HFF-Myc (cell line): ENCODE measurements at regions not wholly inside any gene's neighbourhood (a gene's known extent, or its start where the extent isn't known, plus 50 kb on each side); places are given as distances from the start of the nearest gene placed in this dataset.

ENCODE experiments used
- DNase-seq: peaks from one replicate; pipeline ENCODE4 v3.0.0-alpha.2; 2011; ENCODE audit warnings: low read depth; ENCODE audit errors: extremely low read depth
- H3K4me3 ChIP-seq: replicated peaks from 2 replicates; pipeline ENCODE4 v1.5.1; 2011; ENCODE audit warnings: low read depth, mild to moderate bottlenecking, control low read depth, low read length
- CTCF ChIP-seq: IDR thresholded peaks from 2 replicates; pipeline ENCODE4 v1.5.1; 2012; ENCODE audit warnings: mild to moderate bottlenecking, low read depth, low read length, control low read depth; ENCODE audit errors: missing control alignments

- no peak for DNase-seq
- TF ChIP-seq CTCF = no peak
- no peak overlapping the region for H3K4me3 ChIP-seq
These were observed 181.7 kb upstream of the GDF10 start for GRCh38 chr10:47118326-47118725.

- no peak for DNase-seq
These were observed 178.7 kb upstream of the GDF10 start for GRCh38 chr10:47121336-47121735.

DNA sequence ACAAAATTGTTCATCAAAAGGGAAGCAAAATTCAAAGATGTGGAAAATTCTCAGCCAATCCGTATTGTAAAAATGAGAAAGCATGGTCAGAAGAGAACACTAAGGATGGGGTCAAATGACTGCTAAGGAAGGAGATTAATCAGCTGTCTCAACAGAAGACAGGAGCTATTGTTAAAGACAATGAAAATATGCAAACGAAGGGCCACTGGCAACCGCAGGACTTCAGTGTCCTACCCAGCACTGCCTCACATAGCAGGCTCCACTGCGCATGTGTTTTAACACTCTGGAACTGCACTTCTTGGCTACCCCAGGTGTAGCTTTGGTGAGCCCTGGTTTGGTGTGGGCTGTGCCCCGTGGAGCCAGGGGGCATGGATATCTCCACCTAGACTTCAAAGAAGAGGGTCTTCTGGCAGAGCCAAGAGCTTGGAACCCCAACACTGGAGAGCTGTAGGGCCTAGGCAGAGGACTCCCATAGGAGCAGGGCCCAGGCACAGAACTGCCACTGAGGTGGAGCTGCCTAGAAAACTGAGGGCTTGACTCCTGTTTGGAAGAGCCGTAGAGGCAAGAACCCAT, 176.2 kb upstream of the GDF10 start:
- H3K4me3 ChIP-seq = no peak overlapping the region
- TF ChIP-seq CTCF = no peak
- no peak for DNase-seq

More at GRCh38 chr10:47121336-47121735, 178.7 kb upstream of the GDF10 start:
- no peak overlapping the region for H3K4me3 ChIP-seq
- TF ChIP-seq CTCF = no peak

GRCh38 chr10:47127188-47127785, 172.7 kb upstream of the GDF10 start:
- H3K4me3 ChIP-seq = no peak overlapping the region
- DNase-seq = no peak
- no peak for TF ChIP-seq CTCF

- DNase-seq = no peak
- H3K4me3 ChIP-seq = no peak overlapping the region
- no peak for TF ChIP-seq CTCF
These were observed 169.5 kb upstream of the GDF10 start for GRCh38 chr10:47130491-47130890.

- TF ChIP-seq CTCF = no peak
- H3K4me3 ChIP-seq = no peak overlapping the region
- no peak for DNase-seq
These were observed 166.0 kb upstream of the GDF10 start for GRCh38 chr10:47133871-47134570.

DNA sequence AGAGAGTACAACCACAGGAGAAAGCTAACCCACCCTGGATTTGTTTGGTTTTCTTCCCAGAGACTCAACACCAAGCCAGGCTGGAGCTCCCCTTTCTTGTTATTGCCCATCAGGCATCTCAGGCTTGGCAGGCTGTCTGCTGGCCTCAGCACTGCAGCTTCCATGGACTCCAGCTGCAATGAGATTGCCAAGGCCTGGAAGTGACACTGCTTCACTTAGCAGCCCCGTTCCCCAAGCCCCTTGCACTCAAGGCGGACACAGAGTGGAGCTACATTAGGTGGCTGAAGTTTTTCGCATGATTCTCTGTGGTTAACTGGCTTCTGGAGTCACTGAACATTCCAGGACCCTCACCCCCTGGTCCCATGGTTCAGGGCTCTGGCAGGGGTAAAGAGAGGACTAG, 163.1 kb upstream of the GDF10 start:
- no peak overlapping the region for H3K4me3 ChIP-seq
- no peak for DNase-seq
- no peak for TF ChIP-seq CTCF
